C4-2B (cell line): ENCODE measurements at regions not wholly inside any gene's neighbourhood (a gene's known extent, or its start where the extent isn't known, plus 50 kb on each side); places are given as distances from the start of the nearest gene placed in this dataset.

ENCODE experiments used
- H3K27ac ChIP-seq: fragments of 450-650 bp; 2 replicates; pipeline ENCODE4 v1.5.1; 2017
- ZFX ChIP-seq: fragments of 450-650 bp; IDR thresholded peaks from 2 replicates; pipeline ENCODE4 v1.6.1; 2017
- TF ChIP-seq, protein P1 (sequence below): fragments of 450-650 bp; conservative IDR thresholded peaks from 2 replicates; pipeline ENCODE4 v1.5.1; 2017; ENCODE audit warnings: mild to moderate bottlenecking

DNA sequence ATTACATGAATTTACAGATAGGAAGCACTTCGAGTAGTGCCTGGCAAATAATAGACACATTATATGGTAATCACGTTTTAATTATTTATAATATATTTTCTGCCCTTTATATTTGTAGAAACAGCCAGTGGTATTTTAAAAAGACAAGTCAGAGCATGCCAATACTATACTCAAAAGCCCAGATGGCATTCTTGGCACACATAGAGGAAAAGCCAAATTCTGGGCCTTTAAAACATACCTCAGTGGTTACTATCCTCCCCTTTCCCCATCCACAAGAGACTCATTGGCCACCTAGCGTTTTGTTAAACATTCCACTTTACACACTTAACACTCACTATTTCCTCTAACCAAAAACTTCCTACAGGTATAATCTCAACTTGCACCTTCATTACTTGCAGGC is 63.3 kb upstream of the ZNF804A start:
- TF ChIP-seq, protein P1, sequence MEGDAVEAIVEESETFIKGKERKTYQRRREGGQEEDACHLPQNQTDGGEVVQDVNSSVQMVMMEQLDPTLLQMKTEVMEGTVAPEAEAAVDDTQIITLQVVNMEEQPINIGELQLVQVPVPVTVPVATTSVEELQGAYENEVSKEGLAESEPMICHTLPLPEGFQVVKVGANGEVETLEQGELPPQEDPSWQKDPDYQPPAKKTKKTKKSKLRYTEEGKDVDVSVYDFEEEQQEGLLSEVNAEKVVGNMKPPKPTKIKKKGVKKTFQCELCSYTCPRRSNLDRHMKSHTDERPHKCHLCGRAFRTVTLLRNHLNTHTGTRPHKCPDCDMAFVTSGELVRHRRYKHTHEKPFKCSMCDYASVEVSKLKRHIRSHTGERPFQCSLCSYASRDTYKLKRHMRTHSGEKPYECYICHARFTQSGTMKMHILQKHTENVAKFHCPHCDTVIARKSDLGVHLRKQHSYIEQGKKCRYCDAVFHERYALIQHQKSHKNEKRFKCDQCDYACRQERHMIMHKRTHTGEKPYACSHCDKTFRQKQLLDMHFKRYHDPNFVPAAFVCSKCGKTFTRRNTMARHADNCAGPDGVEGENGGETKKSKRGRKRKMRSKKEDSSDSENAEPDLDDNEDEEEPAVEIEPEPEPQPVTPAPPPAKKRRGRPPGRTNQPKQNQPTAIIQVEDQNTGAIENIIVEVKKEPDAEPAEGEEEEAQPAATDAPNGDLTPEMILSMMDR = no peak
- TF ChIP-seq ZFX = no peak
- no peak overlapping the region for H3K27ac ChIP-seq

DNA sequence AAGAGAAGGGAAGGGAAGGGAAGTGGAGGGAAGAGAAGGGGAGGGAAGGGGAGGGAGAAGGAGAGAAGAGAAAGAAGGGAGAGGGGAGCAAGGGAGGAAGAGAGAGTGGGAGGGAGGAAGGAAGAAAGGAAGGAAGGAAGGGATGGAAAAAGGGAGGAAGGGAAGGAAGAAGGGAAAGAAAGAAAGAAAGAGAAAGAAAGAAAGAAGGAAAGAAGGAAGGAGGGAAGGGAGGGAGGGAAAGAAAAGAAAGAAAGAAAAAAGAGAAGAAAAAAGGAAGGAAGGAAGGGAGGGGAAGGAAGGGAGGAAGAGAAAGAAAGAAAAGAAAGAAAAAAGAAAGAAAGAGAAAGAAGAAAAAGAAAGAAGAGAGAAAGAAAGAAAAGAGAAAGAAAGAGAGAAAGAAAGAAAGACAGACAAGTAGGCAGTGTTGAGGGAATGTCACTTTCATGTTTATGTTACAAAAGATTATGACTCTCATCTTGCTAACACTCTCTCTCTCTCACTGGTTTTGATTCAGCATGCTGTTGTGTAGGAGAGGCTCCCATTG is 58.0 kb upstream of the ZNF804A start:
- H3K27ac ChIP-seq = no peak overlapping the region
- no peak for TF ChIP-seq ZFX
- TF ChIP-seq, protein P1 = no peak

DNA sequence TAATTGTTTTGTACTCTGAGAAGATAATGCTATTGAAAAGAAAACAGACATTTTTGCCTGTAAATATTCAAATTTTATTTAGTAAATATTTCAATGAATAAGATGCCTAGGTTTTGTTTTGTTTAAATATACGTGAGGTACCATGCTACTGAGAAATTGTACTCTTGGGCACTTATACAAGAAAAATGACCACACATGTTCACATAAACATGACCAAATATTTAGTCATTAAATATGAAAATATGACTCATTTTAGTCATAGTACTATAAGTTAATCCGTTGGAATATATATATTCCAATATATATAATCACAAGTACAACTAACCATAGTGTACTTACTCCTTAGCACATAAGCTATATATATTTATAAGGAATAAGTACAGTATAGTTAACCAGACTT is 56.7 kb upstream of the ZNF804A start:
- no peak overlapping the region for H3K27ac ChIP-seq
- TF ChIP-seq, protein P1 = no peak
- TF ChIP-seq ZFX = no peak

DNA sequence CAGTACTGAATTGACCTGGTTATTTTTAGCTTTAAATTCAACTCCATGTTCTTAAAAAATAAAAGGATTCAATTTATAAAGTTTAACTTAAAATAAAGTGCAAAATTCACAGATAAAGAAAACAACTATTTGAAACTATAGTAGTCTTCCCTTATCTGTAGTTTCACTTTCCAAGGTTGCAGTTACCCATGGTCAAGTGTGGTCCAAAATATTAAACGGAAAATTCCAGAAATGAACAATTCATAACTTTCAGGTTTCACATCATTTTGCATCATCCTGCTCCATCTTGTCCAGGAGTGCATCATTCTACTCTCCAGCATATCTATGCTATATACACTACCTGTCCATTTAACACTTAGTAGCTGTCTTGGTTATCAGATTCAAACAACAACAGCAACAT is 54.5 kb upstream of the ZNF804A start:
- H3K27ac ChIP-seq = no peak overlapping the region
- TF ChIP-seq, protein P1 = no peak
- TF ChIP-seq ZFX = no peak
